ENCODE measurements at regions not wholly inside any gene's neighbourhood (a gene's known extent, or its start where the extent isn't known, plus 50 kb on each side); places are given as distances from the start of the nearest gene placed in this dataset.
"Not testable (repeated sequence)": the region's sequence is repeated elsewhere in the genome, so short reads cannot be mapped to it uniquely, and the experiment has no call there.

GRCh38 chr14:31911160-31911559 is 165.9 kb upstream of the ARHGAP5 start:
- DNase-seq = no peak

GRCh38 chr14:31913370-31913769 is 163.7 kb upstream of the ARHGAP5 start:
- no peak for DNase-seq

- DNase-seq = not testable (repeated sequence)
Measured at GRCh38 chr14:31918289-31918688, 158.8 kb upstream of the ARHGAP5 start.

GRCh38 chr14:31920001-31920400 is 157.1 kb upstream of the ARHGAP5 start:
- DNase-seq = no peak

- DNase-seq = no peak
Measured at GRCh38 chr14:31920989-31921650, 156.0 kb upstream of the ARHGAP5 start.

GRCh38 chr14:31921721-31922120 is 155.4 kb upstream of the ARHGAP5 start:
- no peak for DNase-seq

GRCh38 chr14:31926123-31926522 is 151.0 kb upstream of the ARHGAP5 start:
- DNase-seq = no peak

- DNase-seq = no peak
Measured at GRCh38 chr14:31926652-31927347, 150.3 kb upstream of the ARHGAP5 start.

GRCh38 chr14:31927348-31927832 is 149.7 kb upstream of the ARHGAP5 start:
- DNase-seq = no peak

- no peak for DNase-seq
Measured at GRCh38 chr14:31930070-31930469, 147.0 kb upstream of the ARHGAP5 start.

- no peak for DNase-seq
Measured at GRCh38 chr14:31930493-31931240, 146.4 kb upstream of the ARHGAP5 start.

- DNase-seq = no peak
Measured at GRCh38 chr14:31932675-31933074, 144.4 kb upstream of the ARHGAP5 start.

GRCh38 chr14:31933716-31934115 is 143.4 kb upstream of the ARHGAP5 start:
- no peak for DNase-seq

- no peak for DNase-seq
Measured at GRCh38 chr14:31934767-31935266, 142.3 kb upstream of the ARHGAP5 start.

- DNase-seq = no peak
Measured at GRCh38 chr14:31935391-31935790, 141.7 kb upstream of the ARHGAP5 start.

- no peak for DNase-seq
Measured at GRCh38 chr14:31936115-31936514, 141.0 kb upstream of the ARHGAP5 start.

GRCh38 chr14:31937730-31938346 is 139.3 kb upstream of the ARHGAP5 start:
- no peak for DNase-seq

GRCh38 chr14:31939934-31940333 is 137.2 kb upstream of the ARHGAP5 start:
- DNase-seq = no peak

GRCh38 chr14:31941487-31941886 is 135.6 kb upstream of the ARHGAP5 start:
- DNase-seq = no peak

GRCh38 chr14:31942166-31942841 is 134.8 kb upstream of the ARHGAP5 start:
- DNase-seq = no peak

- no peak for DNase-seq
Measured at GRCh38 chr14:31943217-31943799, 133.8 kb upstream of the ARHGAP5 start.

- peak in 1 of 2 experiments; percentile 47 for DNase-seq
Measured at GRCh38 chr14:31943861-31944255, 133.2 kb upstream of the ARHGAP5 start.
